Psoas muscle (tissue), 7 donors: ENCODE measurements at regions not wholly inside any gene's neighbourhood (a gene's known extent, or its start where the extent isn't known, plus 50 kb on each side); places are given as distances from the start of the nearest gene placed in this dataset.
"Not testable (repeated sequence)": the region's sequence is repeated elsewhere in the genome, so short reads cannot be mapped to it uniquely, and the experiment has no call there.

Source experiments
- ATAC-seq, 4 donors: fragments of 200-7000 bp; cut with Tn5 transposase; one replicate each; pipeline ENCODE4 v1.9.1; 2020; ENCODE audit warnings: moderate library complexity in 3 of 4, mild to moderate bottlenecking in 2 of 4
- DNase-seq, 2 donors: peaks; one replicate each; pipeline ENCODE4 v3.0.0-alpha.2; 2020
- H3K27ac ChIP-seq: fragments of 200-600 bp; one replicate; pipeline ENCODE4 v1.8.0; 2022
- H3K27me3 ChIP-seq, 3 donors: fragments of 200-600 bp in 1 of 3; one replicate each; pipeline versions ENCODE4 v1.6.1 to v1.8.0; 2013 to 2022; ENCODE audit warnings: low read length in 2 of 3, mild to moderate bottlenecking in 2 of 3, moderate library complexity in 1 of 3; ENCODE audit not compliant: insufficient read depth in 3 of 3
- H3K36me3 ChIP-seq, 2 donors: fragments of 200-600 bp in 1 of 2; one replicate each; pipeline versions ENCODE4 v1.6.1 to v1.8.0; 2013 to 2022; ENCODE audit warnings: low read depth in 1 of 2, mild to moderate bottlenecking in 1 of 2, moderate library complexity in 1 of 2; ENCODE audit not compliant: insufficient read depth in 1 of 2
- H3K4me1 ChIP-seq: fragments of 200-600 bp; one replicate; pipeline ENCODE4 v1.8.0; 2022
- H3K4me3 ChIP-seq: fragments of 200-600 bp; one replicate; pipeline ENCODE4 v1.8.0; 2022; ENCODE audit warnings: mild to moderate bottlenecking
- H3K9me3 ChIP-seq: fragments of 200-600 bp; one replicate; pipeline ENCODE4 v1.8.0; 2022
- CTCF ChIP-seq: fragments of 200-600 bp; IDR thresholded peaks from one replicate; pipeline ENCODE4 v1.8.0; 2022; ENCODE audit warnings: antibody characterized with exemption
- WGBS, 3 donors: extraction: QIAGEN DNeasy Blood & Tissue Kit; methylation state at CpG; one replicate each; pipeline versions ENCODE4 v1.1.6 to v1.1.7; 2013; 5-methylcytosine and 5-hydroxymethylcytosine counted together
- intact Hi-C, 2 donors: fragments of 100-400 bp; cut with DNase I; formaldehyde crosslinking; loops; one replicate each; pipeline versions ENCODE4 v1.11.0 to v1.14.2; 2022
- donor health status: healthy with polysubstance abuse.
- donor health status: DM: no; HTN: no; CAD: no; lungs with moderate emphysema.
- donor health status: Bipolar disorder and iron deficiency.
- donor health status: healthy.
- donor health status: DM: yes; HTN: yes; CAD: no.
- donor health status: DM: no; HTN: no; CAD: no.
- donor health status: DM: yes; HTN: yes; CAD: no.

- ATAC-seq (no peak), DNase-seq (no peak)
- Histone ChIP-seq H3K9me3 (peaks cover 5% of the 10 kb centered on the region), H3K4me3 (no peak overlapping the region), H3K27ac (no peak overlapping the region), H3K27me3 (peaks cover 0 to 2% (median 0%) of the 10 kb centered on the region in 3 donors), H3K36me3 (no peaks in the 10 kb centered on the region), H3K4me1 (no peaks in the 10 kb centered on the region)
- TF ChIP-seq CTCF: no peak
- 63 to 67% (median 65%) methylated on average over 10 of the region's 10 CpGs for WGBS, 3 donors
- intact Hi-C loops: no loop called here
These were observed 174.6 kb upstream of the ZNF469 start for GRCh38 chr16:88208112-88208511.

- H3K4me3 ChIP-seq, intact Hi-C loops, H3K9me3 ChIP-seq, ATAC-seq, DNase-seq, H3K27ac ChIP-seq, H3K36me3 ChIP-seq, H3K27me3 ChIP-seq, H3K4me1 ChIP-seq: not testable (repeated sequence)
- WGBS, 3 donors: 0 to 56% (median 0%) methylated on average over 1 to 5 of the region's 5 CpGs
These were observed 174.0 kb upstream of the ZNF469 start for GRCh38 chr16:88208776-88209175.

- H3K9me3 ChIP-seq, H3K27ac ChIP-seq, DNase-seq, H3K4me3 ChIP-seq, intact Hi-C loops, H3K27me3 ChIP-seq, ATAC-seq, H3K4me1 ChIP-seq, H3K36me3 ChIP-seq: not testable (repeated sequence)
- 89 to 96% (median 91%) methylated on average over 1 of the region's 1 CpG for WGBS, 3 donors
These were observed 173.2 kb upstream of the ZNF469 start for GRCh38 chr16:88209579-88209978.

- DNase-seq, H3K4me3 ChIP-seq, H3K27me3 ChIP-seq, H3K9me3 ChIP-seq, H3K27ac ChIP-seq, intact Hi-C loops, H3K36me3 ChIP-seq, H3K4me1 ChIP-seq, ATAC-seq: not testable (repeated sequence)
- WGBS, 3 donors: 67 to 77% (median 77%) methylated on average over 4 of the region's 5 CpGs
These were observed 168.8 kb upstream of the ZNF469 start for GRCh38 chr16:88213937-88214336.

GRCh38 chr16:88221001-88221761 lies 161.6 kb upstream of the ZNF469 start:
- H3K4me3 ChIP-seq, H3K4me1 ChIP-seq, DNase-seq, H3K9me3 ChIP-seq, H3K27me3 ChIP-seq, H3K27ac ChIP-seq, intact Hi-C loops, H3K36me3 ChIP-seq: not testable (repeated sequence)
- WGBS, 3 donors: 67 to 74% (median 69%) methylated on average over 29 of the region's 29 CpGs
- peak in 1 of 4 donors; percentile 19 for ATAC-seq

- WGBS, 3 donors: 83 to 90% (median 89%) methylated on average over 16 to 18 of the region's 18 CpGs
- intact Hi-C loops, H3K4me3 ChIP-seq, DNase-seq, H3K36me3 ChIP-seq, H3K9me3 ChIP-seq, H3K27ac ChIP-seq, ATAC-seq, H3K27me3 ChIP-seq, H3K4me1 ChIP-seq: not testable (repeated sequence)
These were observed 159.1 kb upstream of the ZNF469 start for GRCh38 chr16:88223696-88224095.

- H3K27ac ChIP-seq, H3K27me3 ChIP-seq, DNase-seq, ATAC-seq, H3K9me3 ChIP-seq, H3K36me3 ChIP-seq, H3K4me3 ChIP-seq, H3K4me1 ChIP-seq, intact Hi-C loops: not testable (repeated sequence)
- WGBS, 3 donors: 88 to 91% (median 89%) methylated on average over 28 to 34 of the region's 34 CpGs
These were observed 158.4 kb upstream of the ZNF469 start for GRCh38 chr16:88224131-88224898.

GRCh38 chr16:88225640-88226230 lies 157.0 kb upstream of the ZNF469 start:
- intact Hi-C loops, H3K4me3 ChIP-seq: not testable (repeated sequence)

GRCh38 chr16:88226302-88226701 lies 156.5 kb upstream of the ZNF469 start:
- H3K27me3 ChIP-seq, H3K4me1 ChIP-seq, ATAC-seq, H3K27ac ChIP-seq, intact Hi-C loops, H3K36me3 ChIP-seq, H3K9me3 ChIP-seq, H3K4me3 ChIP-seq, DNase-seq: not testable (repeated sequence)
- WGBS, 3 donors: 91 to 96% (median 93%) methylated on average over 11 to 14 of the region's 14 CpGs

More at GRCh38 chr16:88225640-88226230, 157.0 kb upstream of the ZNF469 start:
- H3K9me3 ChIP-seq, H3K36me3 ChIP-seq, ATAC-seq, DNase-seq, H3K4me1 ChIP-seq, H3K27ac ChIP-seq, H3K27me3 ChIP-seq: not testable (repeated sequence)
- 83 to 92% (median 92%) methylated on average over 9 to 10 of the region's 10 CpGs for WGBS, 3 donors

GRCh38 chr16:88227026-88227721 lies 155.6 kb upstream of the ZNF469 start:
- intact Hi-C loops, H3K4me3 ChIP-seq, ATAC-seq, H3K36me3 ChIP-seq, DNase-seq, H3K9me3 ChIP-seq, H3K27me3 ChIP-seq, H3K27ac ChIP-seq, H3K4me1 ChIP-seq: not testable (repeated sequence)
- 75 to 86% (median 86%) methylated on average over 9 to 25 of the region's 35 CpGs for WGBS, 3 donors
